BJ (cell line): ENCODE measurements at regions not wholly inside any gene's neighbourhood (a gene's known extent, or its start where the extent isn't known, plus 50 kb on each side); places are given as distances from the start of the nearest gene placed in this dataset.

Experiments
- CTCF ChIA-PET: fragments of 350-600 bp; formaldehyde crosslinking; extraction: SDS; loops from one replicate; lab custom pipeline; 2021; ENCODE audit warnings: antibody characterized with exemption, inconsistent platforms; lab: Yijun Ruan, JAX
- POLR2A ChIA-PET: fragments of 300-600 bp; sonication (Branson Sonifier 250); formaldehyde crosslinking; extraction: SDS; loops from one replicate; lab custom pipeline; 2021; ENCODE audit warnings: antibody characterized with exemption; lab: Charles Lee
- DNase-seq: peaks from one replicate; pipeline ENCODE4 v3.0.0-alpha.2; 2011; ENCODE audit warnings: low read depth
- H3K27me3 ChIP-seq: 2 replicates; pipeline ENCODE4 v1.6.0; 2011; ENCODE audit warnings: low read length; ENCODE audit not compliant: control insufficient read depth, insufficient read depth
- H3K36me3 ChIP-seq: 2 replicates; pipeline ENCODE4 v1.5.1; 2011; ENCODE audit warnings: low read length; ENCODE audit not compliant: control insufficient read depth, insufficient read depth
- H3K4me3 ChIP-seq: 2 replicates; pipeline ENCODE4 v1.5.1; 2011; ENCODE audit warnings: low read depth, mild to moderate bottlenecking, control low read depth, low read length
- CTCF ChIP-seq: IDR thresholded peaks from 2 replicates; pipeline ENCODE4 v1.5.1; 2011; ENCODE audit warnings: low read depth, mild to moderate bottlenecking, control low read depth, inconsistent platforms, low read length, moderate library complexity; ENCODE audit not compliant: insufficient read depth

DNA sequence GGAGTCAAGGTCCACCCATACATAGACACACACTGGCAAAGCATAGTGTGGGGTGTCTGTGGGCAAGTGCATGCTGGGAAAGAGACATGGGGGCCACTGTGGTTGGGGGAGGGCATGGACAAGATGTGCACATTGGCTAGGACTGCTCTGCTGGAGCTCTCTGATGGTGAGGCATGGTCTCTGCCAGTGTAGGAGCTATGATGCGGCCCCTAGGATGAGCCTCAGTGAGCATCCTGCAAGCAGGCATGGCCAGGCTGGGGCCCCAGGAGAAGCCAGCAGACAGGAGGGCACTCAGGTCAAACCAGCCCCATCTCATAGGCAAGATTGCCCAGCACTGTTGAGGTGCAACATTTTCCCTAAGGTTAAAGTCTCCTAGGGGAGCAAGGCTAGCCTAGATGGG is 489.4 kb downstream of the DNAJB9 start:
- Histone ChIP-seq H3K4me3 (no peak overlapping the region), H3K36me3 (no peaks in the 10 kb centered on the region), H3K27me3 (no peaks in the 10 kb centered on the region)
- DNase-seq = no peak
- TF ChIP-seq CTCF = no peak
- POLR2A ChIA-PET = no interaction called here
- CTCF ChIA-PET = no interaction called here

GRCh38 chr7:109062798-109063197 is 493.1 kb downstream of the DNAJB9 start:
- H3K27me3 ChIP-seq = no peaks in the 10 kb centered on the region
- no peak for TF ChIP-seq CTCF
- POLR2A ChIA-PET = no interaction called here
- CTCF ChIA-PET = no interaction called here
- H3K4me3 ChIP-seq = no peak overlapping the region
- DNase-seq = no peak
- H3K36me3 ChIP-seq = no peaks in the 10 kb centered on the region

- Histone ChIP-seq H3K4me3 (no peak overlapping the region), H3K27me3 (no peaks in the 10 kb centered on the region), H3K36me3 (no peaks in the 10 kb centered on the region)
- ChIA-PET CTCF (no interaction called here), POLR2A (no interaction called here)
- no peak for DNase-seq
- TF ChIP-seq CTCF = no peak
These were observed 503.9 kb downstream of the DNAJB9 start for GRCh38 chr7:109073543-109073942.

GRCh38 chr7:109076396-109076972 is 506.8 kb downstream of the DNAJB9 start:
- no peak for TF ChIP-seq CTCF
- Histone ChIP-seq H3K4me3 (no peak overlapping the region), H3K27me3 (no peaks in the 10 kb centered on the region), H3K36me3 (no peaks in the 10 kb centered on the region)
- POLR2A ChIA-PET = no interaction called here
- CTCF ChIA-PET = no interaction called here
- no peak for DNase-seq

DNA sequence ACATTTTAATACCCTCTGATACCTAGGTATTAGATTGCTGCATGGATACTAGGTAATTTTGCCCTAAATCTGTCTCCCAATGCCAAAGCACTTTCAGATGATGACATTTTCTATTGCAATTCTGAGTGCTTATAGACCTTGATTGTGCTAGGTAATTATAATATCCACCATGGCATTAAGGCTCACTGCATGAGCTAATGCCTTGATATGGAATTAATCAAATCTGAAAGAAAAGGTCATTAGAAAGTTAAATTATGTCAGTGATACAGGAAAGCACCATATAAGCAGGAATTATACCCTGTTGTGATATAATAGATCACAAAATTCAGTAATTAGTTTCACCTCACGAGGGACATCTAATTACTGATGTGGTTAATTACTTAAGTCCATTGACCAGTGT is 521.4 kb downstream of the DNAJB9 start:
- CTCF ChIA-PET = no interaction called here
- DNase-seq = no peak
- Histone ChIP-seq H3K27me3 (no peaks in the 10 kb centered on the region), H3K4me3 (no peak overlapping the region), H3K36me3 (no peaks in the 10 kb centered on the region)
- TF ChIP-seq CTCF = no peak
- POLR2A ChIA-PET = no interaction called here
